ENCODE measurements at regions not wholly inside any gene's neighbourhood (a gene's known extent, or its start where the extent isn't known, plus 50 kb on each side); places are given as distances from the start of the nearest gene placed in this dataset.

- Histone ChIP-seq H3K4me3 (no peak overlapping the region), H3K36me3 (no peaks in the 10 kb centered on the region), H3K27me3 (no peaks in the 10 kb centered on the region), H3K27ac (no peak overlapping the region), H3K9me3 (no peaks in the 10 kb centered on the region), H3K4me1 (no peaks in the 10 kb centered on the region)
- 77 to 89% methylated on average over 1 of the region's 1 CpG for WGBS, 2 donors (ENCODE audit: low coverage in 1 of 2)
- DNase-seq, result no peak
- no peak for TF ChIP-seq POLR2A (IDR thresholded peaks at IDR 0.05)
- TF ChIP-seq CTCF (IDR thresholded peaks at IDR 0.05), result no peak
- no peak for TF ChIP-seq POLR2AphosphoS5 (IDR thresholded peaks at IDR 0.05)
- no peak for TF ChIP-seq EP300 (IDR thresholded peaks at IDR 0.05; ENCODE audit: low read depth)
- in situ Hi-C loops (cut with MboI; ENCODE audit: low pct_ligation_motif_present in 1 of 4, low pct_unique_long_range_greater_than_20kb in 1 of 4, low sequenced_read_pairs in 3 of 4) (no loop called here), intact Hi-C loops (cut with DNase I; ENCODE audit: low total_unique reads) (no loop called here)
Measured at GRCh38 chr4:147284935-147285334, 196.0 kb upstream of the EDNRA start.

GRCh38 chr4:147285751-147286150, 195.1 kb upstream of the EDNRA start:
- TF ChIP-seq POLR2A (IDR thresholded peaks at IDR 0.05), result no peak
- no peak for TF ChIP-seq EP300 (IDR thresholded peaks at IDR 0.05; ENCODE audit: low read depth)
- TF ChIP-seq POLR2AphosphoS5 (IDR thresholded peaks at IDR 0.05), result no peak
- no peak for TF ChIP-seq CTCF (IDR thresholded peaks at IDR 0.05)
- in situ Hi-C loops (cut with MboI; ENCODE audit: low pct_ligation_motif_present in 1 of 4, low pct_unique_long_range_greater_than_20kb in 1 of 4, low sequenced_read_pairs in 3 of 4) (no loop called here), intact Hi-C loops (cut with DNase I; ENCODE audit: low total_unique reads) (no loop called here)
- H3K27ac ChIP-seq, result no peak overlapping the region
- no peaks in the 10 kb centered on the region for H3K9me3 ChIP-seq
- H3K4me1 ChIP-seq, result no peaks in the 10 kb centered on the region
- DNase-seq, result no peak
- 69 to 81% methylated on average over 2 to 4 of the region's 4 CpGs for WGBS, 2 donors (ENCODE audit: low coverage in 1 of 2)
- H3K4me3 ChIP-seq, result no peak overlapping the region
- H3K36me3 ChIP-seq, result no peaks in the 10 kb centered on the region
- H3K27me3 ChIP-seq, result no peaks in the 10 kb centered on the region

- no peak overlapping the region for H3K4me3 ChIP-seq
- H3K9me3 ChIP-seq, result no peaks in the 10 kb centered on the region
- TF ChIP-seq POLR2A (IDR thresholded peaks at IDR 0.05) (no peak), POLR2AphosphoS5 (IDR thresholded peaks at IDR 0.05) (no peak), CTCF (IDR thresholded peaks at IDR 0.05) (no peak), EP300 (IDR thresholded peaks at IDR 0.05; ENCODE audit: low read depth) (no peak)
- no peaks in the 10 kb centered on the region for H3K4me1 ChIP-seq
- in situ Hi-C loops (cut with MboI; ENCODE audit: low pct_ligation_motif_present in 1 of 4, low pct_unique_long_range_greater_than_20kb in 1 of 4, low sequenced_read_pairs in 3 of 4) (no loop called here), intact Hi-C loops (cut with DNase I; ENCODE audit: low total_unique reads) (no loop called here)
- no peaks in the 10 kb centered on the region for H3K36me3 ChIP-seq
- 81 to 85% methylated on average over 5 to 6 of the region's 6 CpGs for WGBS, 2 donors (ENCODE audit: low coverage in 1 of 2)
- H3K27me3 ChIP-seq, result no peaks in the 10 kb centered on the region
- H3K27ac ChIP-seq, result no peak overlapping the region
- DNase-seq, result no peak
Measured at GRCh38 chr4:147286846-147287587, 193.9 kb upstream of the EDNRA start.

GRCh38 chr4:147287588-147287890, 193.4 kb upstream of the EDNRA start:
- in situ Hi-C loops (cut with MboI; ENCODE audit: low pct_ligation_motif_present in 1 of 4, low pct_unique_long_range_greater_than_20kb in 1 of 4, low sequenced_read_pairs in 3 of 4), result no loop called here
- no peak overlapping the region for H3K4me3 ChIP-seq
- 30 to 53% methylated on average over 2 of the region's 2 CpGs for WGBS, 2 donors (ENCODE audit: low coverage in 1 of 2)
- peaks cover 0 to 2% (median 0%) of the 10 kb centered on the region in 4 donors for H3K4me1 ChIP-seq
- no peaks in the 10 kb centered on the region for H3K9me3 ChIP-seq
- no peak for DNase-seq
- no peaks in the 10 kb centered on the region for H3K36me3 ChIP-seq
- H3K27me3 ChIP-seq, result no peaks in the 10 kb centered on the region
- TF ChIP-seq EP300 (IDR thresholded peaks at IDR 0.05; ENCODE audit: low read depth), result no peak
- TF ChIP-seq POLR2AphosphoS5 (IDR thresholded peaks at IDR 0.05), result no peak
- TF ChIP-seq POLR2A (IDR thresholded peaks at IDR 0.05), result no peak
- no peak for TF ChIP-seq CTCF (IDR thresholded peaks at IDR 0.05)
- H3K27ac ChIP-seq, result no peak overlapping the region
- intact Hi-C loops (cut with DNase I; ENCODE audit: low total_unique reads), result no loop called here
